Activated T-helper 1 cell treated with anti-CD3 and anti-CD28 coated beads, Interleukin-12 subunit alpha, Interleukin-12 subunit beta, Interleukin-2, Interleukin-4 antibody, amounts not matched to agents 30 ng/mL and 10 ng/mL and 1 ng/mL, durations not matched to agents 14 hours and 24 hours and 36 hours (primary cell): ENCODE measurements at regions not wholly inside any gene's neighbourhood (a gene's known extent, or its start where the extent isn't known, plus 50 kb on each side); places are given as distances from the start of the nearest gene placed in this dataset.

ENCODE experiments used
- DNase-seq: peaks from one replicate; pipeline ENCODE4 v3.0.0; 2021; ENCODE audit warnings: low spot score
- H3K27ac Mint-ChIP-seq: one replicate; pipeline ENCODE4 v1.8.0; 2021; ENCODE audit warnings: mild to moderate bottlenecking, mixed read lengths
- H3K27me3 Mint-ChIP-seq: one replicate; pipeline ENCODE4 v1.8.0; 2022; ENCODE audit warnings: mild to moderate bottlenecking, moderate library complexity, mixed read lengths; ENCODE audit not compliant: insufficient read depth
- H3K36me3 Mint-ChIP-seq: one replicate; pipeline ENCODE4 v1.8.0; 2021; ENCODE audit warnings: low read depth, mixed read lengths
- H3K4me1 Mint-ChIP-seq: one replicate; pipeline ENCODE4 v1.8.0; 2021; ENCODE audit warnings: low read depth, mixed read lengths
- H3K4me3 Mint-ChIP-seq: one replicate; pipeline ENCODE4 v1.8.0; 2021; ENCODE audit warnings: mild to moderate bottlenecking, moderate library complexity, mixed read lengths
- H3K9me3 Mint-ChIP-seq: one replicate; pipeline ENCODE4 v1.8.0; 2021; ENCODE audit warnings: mixed read lengths
- intact Hi-C: fragments of 100-400 bp; cut with micrococcal nuclease; formaldehyde crosslinking; loops from one replicate; pipeline ENCODE4 v1.15.1; 2024

- no peaks in the 10 kb centered on the region for H3K36me3 Mint-ChIP-seq
- H3K27ac Mint-ChIP-seq, result no peak overlapping the region
- H3K9me3 Mint-ChIP-seq, result no peaks in the 10 kb centered on the region
- no peaks in the 10 kb centered on the region for H3K27me3 Mint-ChIP-seq
- DNase-seq, result no peak
- H3K4me1 Mint-ChIP-seq, result no peaks in the 10 kb centered on the region
- H3K4me3 Mint-ChIP-seq, result no peak overlapping the region
- intact Hi-C loops, result no loop called here
These were observed 507.4 kb downstream of the METTL15 start for GRCh38 chr11:28615542-28615941.

DNA sequence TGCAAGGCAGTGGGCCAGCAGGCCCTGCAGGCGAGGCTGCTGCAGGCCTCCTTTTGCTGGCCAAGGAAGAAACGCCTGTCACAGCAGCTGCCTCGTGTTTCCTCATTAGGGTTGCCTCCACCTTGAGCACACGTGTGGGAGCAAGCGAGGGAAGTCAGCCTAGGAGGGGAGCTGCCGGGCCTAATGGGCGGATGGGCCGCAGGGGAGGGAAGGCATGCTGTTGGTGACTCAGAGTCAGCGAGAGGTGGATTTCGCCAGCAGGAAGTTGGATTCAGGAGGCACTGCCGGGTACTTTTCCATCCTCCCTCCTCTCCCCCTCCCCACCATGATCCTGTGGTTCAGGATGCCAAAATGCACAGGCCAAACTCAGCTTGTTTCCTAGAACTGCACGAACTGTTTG, 498.7 kb downstream of the METTL15 start:
- Mint-ChIP-seq H3K27ac (no peak overlapping the region), H3K36me3 (no peaks in the 10 kb centered on the region), H3K9me3 (no peaks in the 10 kb centered on the region), H3K27me3 (no peaks in the 10 kb centered on the region), H3K4me1 (no peaks in the 10 kb centered on the region), H3K4me3 (no peak overlapping the region)
- no peak for DNase-seq
- intact Hi-C loops, result no loop called here

GRCh38 chr11:28599656-28600055, 491.5 kb downstream of the METTL15 start:
- no peaks in the 10 kb centered on the region for H3K36me3 Mint-ChIP-seq
- no peaks in the 10 kb centered on the region for H3K27me3 Mint-ChIP-seq
- DNase-seq, result no peak
- H3K4me3 Mint-ChIP-seq, result no peak overlapping the region
- H3K9me3 Mint-ChIP-seq, result no peaks in the 10 kb centered on the region
- no peaks in the 10 kb centered on the region for H3K4me1 Mint-ChIP-seq
- no peak overlapping the region for H3K27ac Mint-ChIP-seq
- intact Hi-C loops, result no loop called here

- intact Hi-C loops, result no loop called here
- H3K27me3 Mint-ChIP-seq, result no peaks in the 10 kb centered on the region
- H3K36me3 Mint-ChIP-seq, result no peaks in the 10 kb centered on the region
- DNase-seq, result no peak
- H3K27ac Mint-ChIP-seq, result no peak overlapping the region
- H3K4me1 Mint-ChIP-seq, result no peaks in the 10 kb centered on the region
- no peaks in the 10 kb centered on the region for H3K9me3 Mint-ChIP-seq
- H3K4me3 Mint-ChIP-seq, result no peak overlapping the region
These were observed 490.3 kb downstream of the METTL15 start for GRCh38 chr11:28598531-28598930.

GRCh38 chr11:28596816-28597215, 488.6 kb downstream of the METTL15 start:
- no peak overlapping the region for H3K27ac Mint-ChIP-seq
- intact Hi-C loops, result no loop called here
- no peaks in the 10 kb centered on the region for H3K36me3 Mint-ChIP-seq

DNA sequence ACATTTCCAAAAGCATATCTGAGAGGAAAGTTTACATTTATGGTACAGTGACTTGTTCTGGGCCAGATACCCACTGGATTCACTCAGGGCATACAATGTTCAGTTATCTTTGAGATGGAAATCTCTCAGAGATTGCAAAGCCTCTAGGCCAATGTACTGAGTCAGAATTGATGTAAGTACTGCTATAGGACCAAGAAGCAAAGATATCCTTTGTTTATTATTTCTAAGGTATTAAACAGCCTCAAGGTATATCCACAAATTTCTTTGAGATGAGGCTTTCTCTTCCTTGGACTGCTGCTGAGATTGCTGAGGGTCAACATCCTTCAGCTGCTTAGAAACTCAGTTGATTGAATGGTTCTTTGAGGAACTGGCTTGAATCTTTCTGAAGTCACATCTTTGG, 484.0 kb downstream of the METTL15 start:
- no peak for DNase-seq
- intact Hi-C loops, result no loop called here
- no peak overlapping the region for H3K27ac Mint-ChIP-seq
- H3K9me3 Mint-ChIP-seq, result no peaks in the 10 kb centered on the region
- no peak overlapping the region for H3K4me3 Mint-ChIP-seq
- no peaks in the 10 kb centered on the region for H3K27me3 Mint-ChIP-seq
- H3K4me1 Mint-ChIP-seq, result no peaks in the 10 kb centered on the region
- no peaks in the 10 kb centered on the region for H3K36me3 Mint-ChIP-seq

More at GRCh38 chr11:28596816-28597215, 488.6 kb downstream of the METTL15 start:
- no peak overlapping the region for H3K4me3 Mint-ChIP-seq
- no peak for DNase-seq
- H3K4me1 Mint-ChIP-seq, result no peaks in the 10 kb centered on the region
- H3K9me3 Mint-ChIP-seq, result no peaks in the 10 kb centered on the region
- H3K27me3 Mint-ChIP-seq, result no peaks in the 10 kb centered on the region

DNA sequence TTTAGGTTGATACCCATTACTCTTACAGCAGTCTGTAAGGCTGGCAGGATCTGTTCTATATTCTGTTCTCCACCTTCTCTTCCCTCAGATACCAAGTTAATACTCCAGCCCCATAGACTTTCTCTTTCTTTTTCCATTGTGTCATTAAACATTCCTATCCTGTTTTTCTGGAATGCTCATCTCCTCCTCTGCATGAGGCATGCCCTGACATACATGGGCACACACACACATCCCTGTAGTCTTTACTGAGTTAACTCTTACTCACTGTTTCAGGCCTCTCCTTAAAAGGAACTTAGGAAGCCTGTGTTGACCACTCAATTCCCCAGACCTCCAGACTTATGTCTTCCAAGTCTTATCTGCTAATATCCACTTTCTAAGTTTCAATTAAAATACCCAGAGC, 476.8 kb downstream of the METTL15 start:
- intact Hi-C loops, result no loop called here
- H3K4me3 Mint-ChIP-seq, result no peak overlapping the region
- H3K4me1 Mint-ChIP-seq, result no peaks in the 10 kb centered on the region
- no peaks in the 10 kb centered on the region for H3K9me3 Mint-ChIP-seq
- no peaks in the 10 kb centered on the region for H3K36me3 Mint-ChIP-seq
- H3K27ac Mint-ChIP-seq, result no peak overlapping the region
- no peaks in the 10 kb centered on the region for H3K27me3 Mint-ChIP-seq
- DNase-seq, result no peak

- intact Hi-C loops, result no loop called here
- no peak for DNase-seq
- no peaks in the 10 kb centered on the region for H3K4me1 Mint-ChIP-seq
- no peaks in the 10 kb centered on the region for H3K36me3 Mint-ChIP-seq
- no peak overlapping the region for H3K27ac Mint-ChIP-seq
- H3K9me3 Mint-ChIP-seq, result no peaks in the 10 kb centered on the region
- no peaks in the 10 kb centered on the region for H3K27me3 Mint-ChIP-seq
- H3K4me3 Mint-ChIP-seq, result no peak overlapping the region
These were observed 474.3 kb downstream of the METTL15 start for GRCh38 chr11:28582506-28582905.

GRCh38 chr11:28581286-28582242, 473.4 kb downstream of the METTL15 start:
- Mint-ChIP-seq H3K9me3 (no peaks in the 10 kb centered on the region), H3K4me3 (no peak overlapping the region), H3K27ac (no peak overlapping the region), H3K36me3 (no peaks in the 10 kb centered on the region), H3K4me1 (no peaks in the 10 kb centered on the region), H3K27me3 (no peaks in the 10 kb centered on the region)
- intact Hi-C loops, result no loop called here
- no peak for DNase-seq

- no peak overlapping the region for H3K4me3 Mint-ChIP-seq
- peaks cover 5% of the 10 kb centered on the region for H3K9me3 Mint-ChIP-seq
- no peaks in the 10 kb centered on the region for H3K36me3 Mint-ChIP-seq
These were observed 463.2 kb downstream of the METTL15 start for GRCh38 chr11:28571371-28571770.

GRCh38 chr11:28569106-28569505, 460.9 kb downstream of the METTL15 start:
- no peak for DNase-seq
- no peaks in the 10 kb centered on the region for H3K36me3 Mint-ChIP-seq
- no peaks in the 10 kb centered on the region for H3K27me3 Mint-ChIP-seq
- peaks cover 5% of the 10 kb centered on the region for H3K9me3 Mint-ChIP-seq
- H3K27ac Mint-ChIP-seq, result no peak overlapping the region
- intact Hi-C loops, result no loop called here
- no peak overlapping the region for H3K4me3 Mint-ChIP-seq
- H3K4me1 Mint-ChIP-seq, result no peaks in the 10 kb centered on the region

More at GRCh38 chr11:28571371-28571770, 463.2 kb downstream of the METTL15 start:
- Mint-ChIP-seq H3K4me1 (no peaks in the 10 kb centered on the region), H3K27ac (no peak overlapping the region), H3K27me3 (no peaks in the 10 kb centered on the region)
- intact Hi-C loops, result no loop called here
- DNase-seq, result no peak

DNA sequence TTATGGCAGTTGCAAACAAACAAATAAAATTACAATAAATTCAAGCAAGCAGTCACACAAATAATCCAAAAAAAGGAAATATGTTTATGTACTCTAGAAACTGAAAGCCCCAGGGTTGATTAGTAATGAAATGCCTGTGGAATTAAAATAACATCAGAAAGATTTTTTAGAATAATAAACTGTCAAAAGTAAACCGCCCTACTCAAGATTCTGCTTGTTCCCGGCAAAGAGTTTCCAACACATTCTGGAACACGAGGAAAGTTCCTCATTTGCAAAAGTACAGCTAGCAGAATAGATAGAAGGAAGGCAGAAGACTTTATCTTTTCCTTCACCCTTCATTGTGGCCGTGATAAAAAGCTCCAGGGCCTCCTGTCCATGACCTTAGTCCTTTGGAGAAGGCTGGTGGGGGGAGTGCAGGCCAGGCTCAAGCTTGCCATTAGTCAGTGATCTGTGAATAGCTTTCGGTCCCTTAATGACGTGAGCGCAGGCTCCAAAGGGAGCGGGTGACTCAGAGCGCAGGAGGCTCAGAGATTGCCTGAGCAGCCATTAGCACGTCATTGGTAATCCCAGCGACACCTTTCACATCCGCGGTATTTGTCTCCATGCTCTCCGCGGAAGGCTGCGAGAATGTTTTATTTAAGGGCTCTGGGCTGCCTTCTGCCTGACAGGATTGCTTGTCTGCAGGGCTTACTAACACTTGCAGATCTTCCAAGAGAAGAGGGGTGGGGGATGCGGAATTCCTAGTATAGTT, 458.3 kb downstream of the METTL15 start:
- no peak for DNase-seq
- no peak overlapping the region for H3K4me3 Mint-ChIP-seq
- H3K27me3 Mint-ChIP-seq, result no peaks in the 10 kb centered on the region
- no peaks in the 10 kb centered on the region for H3K4me1 Mint-ChIP-seq
- H3K9me3 Mint-ChIP-seq, result peaks cover 5% of the 10 kb centered on the region
- H3K27ac Mint-ChIP-seq, result no peak overlapping the region
- H3K36me3 Mint-ChIP-seq, result no peaks in the 10 kb centered on the region
- intact Hi-C loops, result no loop called here

DNA sequence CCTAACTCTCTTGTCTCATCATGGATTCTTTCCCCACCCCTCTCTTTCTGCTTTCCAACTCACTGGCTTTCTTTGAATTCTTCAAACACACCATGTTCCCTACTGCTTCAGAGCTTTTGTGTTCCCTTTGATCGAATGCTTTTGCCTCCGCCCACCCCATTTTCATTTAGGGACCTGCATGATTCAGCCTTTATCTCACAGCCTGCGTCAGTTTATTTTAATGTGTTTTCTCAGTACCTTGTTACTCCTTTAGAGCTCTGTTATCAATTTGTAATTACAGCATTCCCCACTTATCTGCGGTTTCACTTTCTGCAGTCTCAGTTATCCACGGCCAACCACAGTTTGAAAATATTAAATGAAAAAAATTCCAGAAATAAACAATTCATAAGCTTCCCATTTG, 451.3 kb downstream of the METTL15 start:
- Mint-ChIP-seq H3K4me3 (no peak overlapping the region), H3K27ac (no peak overlapping the region), H3K4me1 (no peaks in the 10 kb centered on the region), H3K36me3 (no peaks in the 10 kb centered on the region), H3K27me3 (no peaks in the 10 kb centered on the region), H3K9me3 (no peaks in the 10 kb centered on the region)
- no peak for DNase-seq
- intact Hi-C loops, result no loop called here
